Activated naive CD4-positive, alpha-beta T cell treated with anti-CD3 and anti-CD28 coated beads, Interleukin-2, amount 50 U/mL, for 24 hours (primary cell): ENCODE measurements at regions not wholly inside any gene's neighbourhood (a gene's known extent, or its start where the extent isn't known, plus 50 kb on each side); places are given as distances from the start of the nearest gene placed in this dataset.

ENCODE experiments used
- H3K27ac Mint-ChIP-seq: one replicate; pipeline ENCODE4 v1.8.0; 2021; ENCODE audit warnings: mild to moderate bottlenecking, mixed read lengths
- H3K27me3 Mint-ChIP-seq: one replicate; pipeline ENCODE4 v1.8.0; 2021; ENCODE audit warnings: mixed read lengths
- H3K36me3 Mint-ChIP-seq: one replicate; pipeline ENCODE4 v1.8.0; 2021; ENCODE audit warnings: mixed read lengths
- H3K4me1 Mint-ChIP-seq: one replicate; pipeline ENCODE4 v1.8.0; 2021; ENCODE audit warnings: mixed read lengths
- H3K4me3 Mint-ChIP-seq: one replicate; pipeline ENCODE4 v1.8.0; 2021; ENCODE audit warnings: mild to moderate bottlenecking, mixed read lengths
- H3K9me3 Mint-ChIP-seq: one replicate; pipeline ENCODE4 v1.8.0; 2021; ENCODE audit warnings: mixed read lengths

- Mint-ChIP-seq H3K4me1 (no peaks in the 10 kb centered on the region), H3K36me3 (peaks cover 2% of the 10 kb centered on the region), H3K27ac (no peak overlapping the region), H3K4me3 (no peak overlapping the region), H3K27me3 (no peaks in the 10 kb centered on the region), H3K9me3 (no peaks in the 10 kb centered on the region)
Observed at GRCh38 chr11:70486731-70487130, 88.4 kb downstream of the CTTN start.

DNA sequence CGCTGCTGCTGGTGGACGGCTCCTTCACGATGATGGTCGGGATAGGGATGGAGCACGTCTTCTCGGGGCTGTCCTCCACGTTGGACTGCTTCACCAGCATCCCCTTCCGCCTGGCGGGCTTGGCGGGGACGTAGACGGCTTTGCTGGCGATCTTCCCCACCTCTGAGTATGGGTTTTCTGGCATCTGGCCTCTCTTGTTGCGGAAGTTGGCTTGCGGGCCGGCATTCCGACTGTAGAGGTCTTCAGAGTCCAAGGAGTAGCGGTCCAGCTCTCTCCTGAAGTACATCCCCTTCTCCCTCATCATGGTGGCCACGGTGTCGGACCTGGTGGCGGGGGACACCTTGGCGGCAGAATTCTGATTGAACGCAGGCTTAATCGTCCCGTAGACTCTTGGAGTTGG is 88.8 kb downstream of the CTTN start:
- H3K27ac Mint-ChIP-seq, result no peak overlapping the region
- H3K4me1 Mint-ChIP-seq, result no peaks in the 10 kb centered on the region
- H3K36me3 Mint-ChIP-seq, result peaks cover 2% of the 10 kb centered on the region
- H3K27me3 Mint-ChIP-seq, result no peaks in the 10 kb centered on the region
- no peak overlapping the region for H3K4me3 Mint-ChIP-seq
- H3K9me3 Mint-ChIP-seq, result no peaks in the 10 kb centered on the region

- Mint-ChIP-seq H3K36me3 (peaks cover 2% of the 10 kb centered on the region), H3K27ac (no peak overlapping the region), H3K4me1 (no peaks in the 10 kb centered on the region), H3K4me3 (no peak overlapping the region), H3K9me3 (no peaks in the 10 kb centered on the region), H3K27me3 (no peaks in the 10 kb centered on the region)
Observed at GRCh38 chr11:70487756-70488155, 89.4 kb downstream of the CTTN start.

DNA sequence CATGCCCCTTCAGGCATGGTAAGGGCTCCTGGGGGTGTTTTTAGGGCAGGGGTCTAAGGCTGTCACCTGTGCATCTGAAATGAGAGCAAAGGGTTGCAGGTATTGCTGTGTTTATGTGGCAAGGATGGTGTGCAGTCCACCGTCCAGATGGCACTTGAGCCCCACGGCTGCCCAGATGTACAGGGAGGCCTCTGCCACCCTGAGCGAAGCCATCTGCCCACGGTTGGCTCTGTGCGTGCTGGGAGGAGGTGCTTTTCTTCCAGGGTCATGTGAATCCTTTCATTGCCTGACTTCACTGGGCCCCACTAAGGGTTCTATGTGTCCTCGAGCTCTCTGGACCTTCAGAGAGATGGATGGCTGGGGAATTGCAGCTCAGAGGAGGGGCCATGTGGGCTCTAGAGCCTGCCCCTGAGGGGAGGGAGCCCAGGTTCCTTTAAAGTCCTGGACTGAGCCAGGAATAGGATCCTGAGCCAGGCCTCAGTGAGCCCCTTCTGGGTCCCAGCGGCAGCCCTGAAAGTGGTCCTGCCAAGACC is 89.9 kb downstream of the CTTN start:
- no peaks in the 10 kb centered on the region for H3K27me3 Mint-ChIP-seq
- no peak overlapping the region for H3K27ac Mint-ChIP-seq
- no peak overlapping the region for H3K4me3 Mint-ChIP-seq
- H3K4me1 Mint-ChIP-seq, result no peaks in the 10 kb centered on the region
- peaks cover 2% of the 10 kb centered on the region for H3K36me3 Mint-ChIP-seq
- H3K9me3 Mint-ChIP-seq, result no peaks in the 10 kb centered on the region

GRCh38 chr11:70489276-70489675 is 90.9 kb downstream of the CTTN start:
- Mint-ChIP-seq H3K4me3 (no peak overlapping the region), H3K4me1 (no peaks in the 10 kb centered on the region), H3K27me3 (no peaks in the 10 kb centered on the region), H3K36me3 (peaks cover 2% of the 10 kb centered on the region), H3K9me3 (no peaks in the 10 kb centered on the region), H3K27ac (no peak overlapping the region)

DNA sequence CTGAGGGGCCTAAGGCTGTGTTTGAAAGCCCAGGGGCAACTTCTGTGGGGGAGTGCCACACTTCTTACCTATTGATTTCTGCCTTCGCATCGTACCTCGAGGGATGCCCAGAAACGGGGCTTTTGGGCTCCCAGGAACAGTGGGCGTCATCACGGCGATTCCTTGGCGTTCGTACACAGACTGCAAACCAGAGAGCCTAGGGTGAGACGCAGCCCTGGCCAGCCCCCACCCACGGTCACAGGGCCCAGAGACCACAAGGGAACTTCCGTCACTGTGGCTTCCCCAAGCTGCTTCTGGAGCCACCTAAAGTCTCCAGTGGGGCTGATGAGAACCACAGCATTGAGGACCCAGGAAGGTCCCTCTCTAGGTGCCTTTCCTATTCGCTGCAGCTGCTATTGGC is 91.9 kb downstream of the CTTN start:
- Mint-ChIP-seq H3K4me1 (no peaks in the 10 kb centered on the region), H3K9me3 (no peaks in the 10 kb centered on the region), H3K4me3 (no peak overlapping the region), H3K27me3 (no peaks in the 10 kb centered on the region), H3K36me3 (peaks cover 2% of the 10 kb centered on the region), H3K27ac (no peak overlapping the region)

DNA sequence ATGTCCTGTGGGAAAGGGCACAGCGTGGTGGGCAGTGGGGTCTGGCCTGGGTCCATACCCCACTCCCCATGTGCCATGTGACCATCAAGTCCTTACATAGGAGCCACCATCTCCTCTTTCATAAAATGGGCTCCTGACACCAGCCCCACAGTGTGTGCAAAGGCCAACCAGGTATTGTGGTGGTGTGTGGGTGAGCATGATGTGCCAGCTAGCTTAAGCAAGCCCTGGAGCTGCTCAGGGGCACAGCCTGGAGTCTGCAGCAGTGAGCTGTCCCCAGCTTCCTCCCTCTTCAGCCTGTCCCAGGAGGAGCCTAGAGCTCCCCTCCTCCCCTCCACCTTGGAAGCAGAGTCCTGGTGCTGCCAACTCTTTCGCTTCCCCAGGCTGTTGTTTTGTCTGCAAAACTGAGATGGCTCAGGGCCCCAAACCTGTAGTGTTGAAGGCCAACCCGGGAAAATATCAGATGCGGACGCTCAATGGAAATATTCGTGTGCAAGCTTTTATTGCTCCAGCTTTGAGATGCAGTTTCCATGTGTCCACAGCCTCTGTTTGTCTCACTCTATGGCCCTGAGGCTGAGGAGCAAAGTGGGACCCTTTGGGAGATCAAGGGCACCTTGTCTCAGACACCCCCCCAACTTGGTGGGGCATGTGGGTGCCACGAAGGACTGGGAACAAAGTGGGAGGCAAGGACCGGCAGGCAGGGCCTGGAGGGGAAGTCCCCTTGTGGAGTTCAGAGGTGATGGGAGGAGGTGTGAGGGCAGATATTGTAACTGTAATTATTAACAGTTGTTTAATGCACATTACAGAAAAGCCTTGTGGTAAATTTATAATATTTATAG is 92.6 kb downstream of the CTTN start:
- no peaks in the 10 kb centered on the region for H3K4me1 Mint-ChIP-seq
- H3K36me3 Mint-ChIP-seq, result peaks cover 2% of the 10 kb centered on the region
- no peaks in the 10 kb centered on the region for H3K9me3 Mint-ChIP-seq
- no peak overlapping the region for H3K4me3 Mint-ChIP-seq
- no peaks in the 10 kb centered on the region for H3K27me3 Mint-ChIP-seq
- no peak overlapping the region for H3K27ac Mint-ChIP-seq

DNA sequence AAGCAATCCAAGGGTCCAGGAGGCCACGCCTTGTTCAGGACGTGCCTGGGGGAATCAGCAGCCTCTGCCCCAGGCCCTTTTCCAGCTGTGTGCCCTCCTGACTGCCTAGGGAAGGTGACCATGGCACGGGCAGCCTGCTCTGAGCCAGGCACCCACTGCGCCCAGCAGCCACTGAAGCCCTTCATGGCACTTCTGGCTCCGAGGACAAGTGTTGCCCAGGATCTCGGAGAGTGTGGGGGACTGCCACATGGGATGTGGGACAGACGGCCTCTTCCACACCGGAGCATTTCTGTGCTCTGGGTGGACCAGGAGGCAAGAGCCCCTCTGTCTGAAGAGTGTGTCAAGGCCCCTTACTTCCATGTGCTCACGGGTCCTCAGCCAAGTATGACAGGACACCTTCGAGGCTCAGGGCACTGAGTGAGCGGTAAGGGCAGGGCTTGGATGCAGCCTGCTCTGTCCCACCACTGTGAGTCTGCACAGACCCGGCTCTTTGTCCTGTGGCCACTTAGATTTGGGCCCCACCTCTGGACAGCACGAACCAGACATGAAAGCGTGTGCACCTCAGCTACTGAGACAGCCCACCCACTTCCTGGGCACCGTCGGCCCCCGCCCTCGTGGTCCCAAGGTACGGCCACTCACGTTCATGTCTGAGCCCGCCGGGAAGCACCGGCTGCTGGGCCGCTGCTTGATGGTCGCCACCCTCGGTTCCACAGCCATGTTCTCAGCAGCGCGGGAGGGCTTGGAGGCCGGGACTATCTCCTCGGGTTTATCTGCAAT is 93.6 kb downstream of the CTTN start:
- Mint-ChIP-seq H3K4me1 (no peaks in the 10 kb centered on the region), H3K27me3 (no peaks in the 10 kb centered on the region), H3K27ac (no peak overlapping the region), H3K4me3 (no peak overlapping the region), H3K36me3 (peaks cover 2% of the 10 kb centered on the region), H3K9me3 (no peaks in the 10 kb centered on the region)

DNA sequence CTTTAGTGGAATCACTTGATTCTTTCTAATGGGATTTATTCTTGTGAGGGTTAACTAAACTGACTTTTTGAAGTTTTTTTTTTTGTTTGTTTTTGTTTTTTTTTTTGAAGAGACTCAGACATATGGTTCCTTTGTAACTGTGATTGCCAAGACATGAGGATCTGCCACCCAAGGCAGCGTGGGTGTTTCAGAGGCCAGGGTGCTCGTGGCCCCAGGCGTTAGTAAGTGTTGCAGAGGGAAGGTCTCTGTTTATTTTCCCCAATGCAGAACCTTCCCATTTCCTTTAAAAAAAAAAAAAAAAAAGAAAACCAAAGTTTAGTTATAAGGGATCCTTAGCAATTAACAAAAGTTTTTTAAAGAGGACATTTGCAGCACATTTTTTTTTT is 94.8 kb downstream of the CTTN start:
- Mint-ChIP-seq H3K27me3 (no peaks in the 10 kb centered on the region), H3K36me3 (peaks cover 2% of the 10 kb centered on the region), H3K4me1 (no peaks in the 10 kb centered on the region), H3K9me3 (no peaks in the 10 kb centered on the region), H3K27ac (no peak overlapping the region), H3K4me3 (no peak overlapping the region)

DNA sequence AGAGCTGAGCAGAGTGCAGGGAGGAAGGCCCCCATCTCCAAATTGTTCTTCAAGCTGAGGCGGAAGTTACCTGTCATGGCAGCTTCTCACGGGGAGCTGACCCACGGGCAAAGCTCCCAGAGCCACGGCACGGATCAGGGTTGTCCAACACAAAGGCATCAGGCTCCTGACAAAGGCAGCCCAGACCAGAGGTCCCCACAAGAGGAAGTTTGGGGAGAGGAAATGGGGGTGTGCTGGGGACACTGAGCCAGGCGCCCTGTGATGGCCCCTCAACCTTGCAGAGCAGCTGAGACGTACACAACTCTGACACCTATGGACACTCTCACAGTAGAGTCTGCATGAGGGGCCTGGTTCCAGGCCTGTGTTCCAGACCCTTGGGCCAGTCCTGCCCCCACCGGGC is 95.6 kb downstream of the CTTN start:
- no peak overlapping the region for H3K4me3 Mint-ChIP-seq
- H3K27me3 Mint-ChIP-seq, result no peaks in the 10 kb centered on the region
- peaks cover 2% of the 10 kb centered on the region for H3K36me3 Mint-ChIP-seq
- H3K27ac Mint-ChIP-seq, result no peak overlapping the region
- no peaks in the 10 kb centered on the region for H3K9me3 Mint-ChIP-seq
- no peaks in the 10 kb centered on the region for H3K4me1 Mint-ChIP-seq

DNA sequence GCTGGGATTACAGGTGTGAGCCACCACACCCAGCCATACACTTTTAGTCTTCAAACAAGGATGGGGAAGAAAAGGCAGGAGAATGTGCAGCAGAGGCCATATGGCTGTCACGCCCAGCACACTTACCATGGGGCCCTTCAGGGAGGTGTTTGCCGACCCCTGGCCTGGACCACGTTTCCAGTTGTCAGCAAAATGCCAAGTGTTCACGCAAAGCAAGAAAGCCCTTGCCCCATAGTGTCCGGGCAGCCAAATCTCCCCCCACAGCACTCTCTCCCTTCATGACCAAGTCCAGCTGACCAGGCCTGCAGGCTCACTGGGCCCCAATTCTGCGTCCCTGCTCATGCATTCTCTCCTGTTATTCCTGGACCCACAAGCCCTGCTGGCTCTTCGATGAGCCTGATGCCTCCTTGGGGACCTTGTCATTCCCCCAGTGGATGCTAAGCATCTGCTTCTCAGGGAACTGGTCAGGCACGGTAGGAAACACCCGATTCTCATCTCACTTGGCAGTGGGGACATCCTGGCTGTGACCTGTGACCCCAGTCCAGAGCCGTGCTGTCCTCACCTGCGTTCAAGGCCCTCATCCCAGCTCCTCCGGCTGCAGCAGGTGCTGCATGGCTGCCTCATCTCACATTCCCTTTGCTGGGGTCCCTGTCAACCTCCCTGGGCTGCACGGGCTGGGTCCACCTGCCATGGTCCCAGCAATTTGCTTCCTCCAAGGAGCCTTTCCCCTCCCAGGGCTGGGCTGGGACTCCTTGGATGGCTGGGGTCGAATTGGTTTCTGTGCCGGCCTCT is 96.4 kb downstream of the CTTN start:
- H3K4me1 Mint-ChIP-seq, result no peaks in the 10 kb centered on the region
- no peak overlapping the region for H3K4me3 Mint-ChIP-seq
- no peaks in the 10 kb centered on the region for H3K9me3 Mint-ChIP-seq
- no peaks in the 10 kb centered on the region for H3K27me3 Mint-ChIP-seq
- peaks cover 2% of the 10 kb centered on the region for H3K36me3 Mint-ChIP-seq
- no peak overlapping the region for H3K27ac Mint-ChIP-seq

DNA sequence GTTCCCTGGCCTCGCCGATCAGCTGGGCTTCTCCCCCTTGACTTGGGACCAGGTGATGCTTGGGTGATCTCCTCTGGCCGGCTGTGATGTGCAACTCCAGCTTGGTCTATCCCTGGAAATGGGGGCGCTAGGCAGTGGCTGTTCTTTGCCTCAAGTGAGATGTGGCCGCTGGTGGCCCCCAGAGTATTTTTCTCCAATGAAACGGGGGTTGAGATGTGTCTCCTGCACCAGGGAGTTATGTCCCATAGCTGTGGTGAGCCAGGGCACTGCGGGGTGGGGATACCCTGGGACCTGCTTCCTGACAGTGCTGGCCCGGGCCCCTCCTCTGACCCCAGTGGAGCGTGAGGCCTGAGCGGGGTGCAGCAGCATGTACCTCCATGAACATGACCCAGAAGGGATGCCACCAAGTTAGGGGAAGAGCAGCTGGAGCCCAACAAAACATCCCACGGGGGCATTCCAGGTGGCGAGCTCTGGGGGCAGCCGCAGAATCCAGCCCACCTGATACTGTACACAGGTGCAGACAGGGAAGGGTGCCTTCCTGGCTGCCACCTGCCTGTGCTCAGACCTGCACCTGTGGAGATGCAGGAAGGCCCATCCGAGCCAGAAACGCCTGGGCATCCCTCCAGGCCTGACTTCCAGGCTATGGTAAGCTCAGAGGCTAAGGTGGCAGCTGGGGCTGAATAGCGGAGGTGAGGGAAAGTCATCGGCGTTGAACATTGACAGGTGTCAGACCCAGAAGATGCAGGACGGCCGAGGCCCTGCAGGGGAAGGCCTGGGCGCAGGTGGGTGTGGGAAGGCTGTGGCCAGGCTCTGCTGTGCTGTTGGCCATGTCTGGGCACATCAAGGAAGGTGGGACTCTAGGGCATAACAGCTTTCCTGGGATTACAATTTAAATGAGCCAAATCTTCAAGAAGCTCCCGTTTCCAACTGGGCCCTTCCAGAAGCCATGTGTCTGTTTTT is 97.3 kb downstream of the CTTN start:
- Mint-ChIP-seq H3K27ac (no peak overlapping the region), H3K27me3 (no peaks in the 10 kb centered on the region), H3K9me3 (no peaks in the 10 kb centered on the region)

GRCh38 chr11:70496591-70497535 is 98.5 kb downstream of the CTTN start:
- no peak overlapping the region for H3K4me3 Mint-ChIP-seq
- no peaks in the 10 kb centered on the region for H3K27me3 Mint-ChIP-seq
- no peak overlapping the region for H3K27ac Mint-ChIP-seq

More for the DNA sequence above, 97.3 kb downstream of the CTTN start:
- Mint-ChIP-seq H3K4me3 (no peak overlapping the region), H3K4me1 (no peaks in the 10 kb centered on the region), H3K36me3 (peaks cover 2% of the 10 kb centered on the region)

DNA sequence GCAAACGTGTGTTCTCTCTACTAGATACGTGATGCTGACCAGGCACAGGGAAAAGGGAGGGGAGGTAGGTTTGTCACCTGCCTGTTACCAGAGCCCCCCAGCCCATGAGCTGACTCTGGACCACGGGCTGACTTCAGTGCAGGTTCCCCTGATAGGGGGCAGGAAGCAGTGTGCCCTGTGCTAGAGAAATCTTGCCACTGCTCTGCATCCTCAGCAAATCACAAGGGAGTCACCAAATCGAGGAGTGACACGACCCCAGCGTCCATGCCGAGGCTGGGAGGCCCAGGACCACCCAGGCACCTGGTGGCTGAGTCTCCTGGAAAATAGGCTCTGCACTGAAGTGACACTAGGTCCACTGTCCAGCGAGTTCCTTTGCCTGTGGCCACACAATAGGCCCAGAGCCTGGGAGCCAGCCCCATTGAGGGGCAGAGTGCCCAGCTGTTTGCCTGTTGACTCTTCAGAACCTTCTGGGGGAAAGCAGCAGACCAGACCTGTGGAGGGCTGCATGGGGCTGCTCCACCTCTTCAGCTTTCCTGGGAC is 99.3 kb downstream of the CTTN start:
- Mint-ChIP-seq H3K4me1 (no peaks in the 10 kb centered on the region), H3K4me3 (no peak overlapping the region), H3K27me3 (no peaks in the 10 kb centered on the region), H3K9me3 (no peaks in the 10 kb centered on the region), H3K27ac (no peak overlapping the region), H3K36me3 (no peaks in the 10 kb centered on the region)

More at GRCh38 chr11:70496591-70497535, 98.5 kb downstream of the CTTN start:
- H3K36me3 Mint-ChIP-seq, result no peaks in the 10 kb centered on the region
- H3K9me3 Mint-ChIP-seq, result no peaks in the 10 kb centered on the region
- no peaks in the 10 kb centered on the region for H3K4me1 Mint-ChIP-seq
